ENCODE measurements at regions not wholly inside any gene's neighbourhood (a gene's known extent, or its start where the extent isn't known, plus 50 kb on each side); places are given as distances from the start of the nearest gene placed in this dataset.

- TF ChIP-seq MAX (IDR thresholded peaks at IDR 0.05), result no peak
- no peak for TF ChIP-seq PHF8 (conservative IDR thresholded peaks at IDR 0.05; ENCODE audit: low read depth, low read length)
- no peak for TF ChIP-seq GTF2F1 (IDR thresholded peaks at IDR 0.05; ENCODE audit: borderline replicate concordance, low read depth, low read length)
- no peak for TF ChIP-seq CBX8 (IDR thresholded peaks at IDR 0.05; ENCODE audit: borderline replicate concordance, low read depth, low read length)
- TF ChIP-seq ZNF274 (IDR thresholded peaks at IDR 0.05; ENCODE audit: borderline replicate concordance, extremely low read depth, low read length), result no peak
- no peak for TF ChIP-seq RNF2 (IDR thresholded peaks at IDR 0.05; ENCODE audit: borderline replicate concordance, low read depth, low read length, missing control alignments, poor library complexity, severe bottlenecking)
- TF ChIP-seq POU5F1 (IDR thresholded peaks at IDR 0.05; ENCODE audit: low read depth, low read length), result no peak
Observed at GRCh38 chr1:47687631-47688460, 250.0 kb downstream of the FOXD2 start (continued).

Data from H1 (cell line).